ENCODE measurements at regions not wholly inside any gene's neighbourhood (a gene's known extent, or its start where the extent isn't known, plus 50 kb on each side); places are given as distances from the start of the nearest gene placed in this dataset.
"Not testable (repeated sequence)": the region's sequence is repeated elsewhere in the genome, so short reads cannot be mapped to it uniquely, and the experiment has no call there.

DNA sequence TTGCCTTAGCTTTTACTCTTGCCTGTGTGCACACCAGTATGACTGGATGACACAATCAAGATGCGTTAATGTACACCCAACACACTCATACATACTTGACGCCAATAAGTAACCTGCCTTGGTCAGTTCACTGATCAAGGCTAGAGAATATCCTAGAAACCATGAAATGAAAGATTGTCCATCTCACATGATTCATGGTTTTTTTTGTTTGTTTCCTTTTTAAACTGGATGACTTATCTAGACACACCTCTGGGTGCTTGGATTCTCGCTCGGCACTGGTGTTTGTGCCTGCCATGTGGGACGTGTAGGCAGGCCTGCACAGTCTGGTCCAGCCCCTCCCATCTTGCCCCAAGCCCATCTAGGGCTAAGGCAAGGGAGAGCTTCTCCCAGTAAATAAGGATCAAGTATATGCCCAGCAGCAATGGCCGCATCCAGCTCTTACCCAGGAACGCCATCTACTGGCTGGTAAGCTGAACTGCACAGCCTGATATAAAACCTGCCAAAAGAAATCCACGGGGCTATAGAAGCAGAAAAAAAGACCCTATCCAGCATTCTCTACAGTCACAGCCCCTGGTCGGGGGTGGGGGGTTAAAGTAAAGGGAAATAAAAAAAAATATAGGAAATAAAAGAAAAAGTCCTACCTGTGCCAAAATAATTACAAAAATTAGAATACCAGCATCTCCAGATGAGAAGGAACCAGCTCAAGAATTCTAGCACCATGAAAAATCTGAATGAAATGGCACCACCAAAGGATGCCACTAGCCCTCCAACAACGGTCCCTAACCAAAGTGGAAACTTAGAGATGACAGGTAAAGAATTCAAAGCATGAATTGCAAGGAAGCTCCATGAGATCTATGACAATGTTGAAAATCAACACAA is 73.3 kb downstream of the OTOR start:
- H3K9me3 ChIP-seq (ENCODE audit: control insufficient read depth, insufficient read depth, low read length), result no peaks in the 10 kb centered on the region
- no peak overlapping the region for H3K27ac ChIP-seq (ENCODE audit: low read depth, low read length)
- no peaks in the 10 kb centered on the region for H3K27me3 ChIP-seq (ENCODE audit: control insufficient read depth, insufficient read depth, low read length)
- H3K36me3 ChIP-seq (ENCODE audit: control insufficient read depth, insufficient read depth, low read length), result no peaks in the 10 kb centered on the region
- no peaks in the 10 kb centered on the region for H3K4me1 ChIP-seq (ENCODE audit: control insufficient read depth, insufficient read depth, low read length)
- WGBS (ENCODE audit: insufficient coverage), result 82% methylated on average over 3 of the region's 10 CpGs
- no peak for DNase-seq (ENCODE audit: low read depth in 4 of 6, low spot score in 6 of 6)
- no peak overlapping the region for H3K4me3 ChIP-seq (ENCODE audit: low read depth, low read length)

DNA sequence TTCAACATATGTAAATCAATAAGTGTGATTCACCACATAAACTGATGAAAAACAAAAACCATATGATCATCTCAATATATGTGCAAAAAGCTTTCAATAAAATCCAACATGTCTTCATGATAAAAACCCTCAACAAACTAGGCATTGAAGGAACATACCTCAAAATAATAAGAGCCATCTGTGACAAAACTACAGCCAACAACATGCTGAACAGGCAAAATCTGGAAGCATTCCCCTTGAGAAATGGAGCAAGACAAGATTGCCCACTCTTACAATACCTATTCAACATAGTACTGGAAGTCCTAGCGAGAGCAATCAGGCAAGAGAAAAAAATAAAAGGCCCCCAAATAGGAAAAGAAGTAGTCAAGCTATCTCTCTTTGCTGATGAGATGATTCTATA is 76.5 kb downstream of the OTOR start:
- H3K36me3 ChIP-seq (ENCODE audit: control insufficient read depth, insufficient read depth, low read length), result no peaks in the 10 kb centered on the region
- H3K27ac ChIP-seq (ENCODE audit: low read depth, low read length), result no peak overlapping the region
- DNase-seq (ENCODE audit: low read depth in 4 of 6, low spot score in 6 of 6), result no peak
- no CpG with 5 or more reads among the region's 1 CpG for WGBS (ENCODE audit: insufficient coverage)
- no peaks in the 10 kb centered on the region for H3K4me1 ChIP-seq (ENCODE audit: control insufficient read depth, insufficient read depth, low read length)
- no peaks in the 10 kb centered on the region for H3K9me3 ChIP-seq (ENCODE audit: control insufficient read depth, insufficient read depth, low read length)
- H3K4me3 ChIP-seq (ENCODE audit: low read depth, low read length), result no peak overlapping the region
- H3K27me3 ChIP-seq (ENCODE audit: control insufficient read depth, insufficient read depth, low read length), result no peaks in the 10 kb centered on the region

DNA sequence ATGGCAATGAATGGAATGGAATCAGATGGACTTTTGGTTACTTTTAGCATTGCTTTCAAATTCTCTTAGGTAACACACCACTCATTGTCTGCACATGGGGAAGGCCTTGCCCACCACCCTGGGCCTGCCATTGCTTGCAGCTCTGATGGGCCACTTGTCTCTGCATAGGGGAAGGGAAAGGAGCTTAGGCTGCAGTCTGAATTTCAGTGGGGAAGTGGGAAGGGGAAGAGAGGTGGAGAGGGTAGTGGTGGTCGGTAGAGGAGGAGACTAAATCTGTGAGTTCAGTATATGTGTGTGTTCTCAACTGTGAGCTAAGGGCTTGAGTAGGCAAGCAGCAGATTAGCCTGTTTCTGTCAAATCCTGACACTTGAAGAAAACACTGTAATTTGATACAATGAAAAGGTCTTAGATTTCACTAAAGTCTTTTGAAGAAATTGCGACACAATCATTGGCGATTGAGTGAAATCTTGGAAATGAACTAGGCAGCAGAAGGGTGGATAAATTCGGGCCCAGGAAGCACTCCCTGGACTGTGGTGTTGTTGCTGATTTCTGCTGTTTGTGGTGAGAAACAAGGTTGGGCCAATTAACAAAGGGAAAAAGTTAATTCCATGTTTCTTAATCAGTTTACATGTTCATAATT is 80.6 kb downstream of the OTOR start:
- no peak overlapping the region for H3K4me3 ChIP-seq (ENCODE audit: low read depth, low read length)
- H3K36me3 ChIP-seq (ENCODE audit: control insufficient read depth, insufficient read depth, low read length), result no peaks in the 10 kb centered on the region
- H3K27me3 ChIP-seq (ENCODE audit: control insufficient read depth, insufficient read depth, low read length), result no peaks in the 10 kb centered on the region
- H3K27ac ChIP-seq (ENCODE audit: low read depth, low read length), result no peak overlapping the region
- WGBS (ENCODE audit: insufficient coverage), result 87% methylated on average over 4 of the region's 4 CpGs
- H3K4me1 ChIP-seq (ENCODE audit: control insufficient read depth, insufficient read depth, low read length), result no peaks in the 10 kb centered on the region
- no peaks in the 10 kb centered on the region for H3K9me3 ChIP-seq (ENCODE audit: control insufficient read depth, insufficient read depth, low read length)
- no peak for DNase-seq (ENCODE audit: low read depth in 4 of 6, low spot score in 6 of 6)

DNA sequence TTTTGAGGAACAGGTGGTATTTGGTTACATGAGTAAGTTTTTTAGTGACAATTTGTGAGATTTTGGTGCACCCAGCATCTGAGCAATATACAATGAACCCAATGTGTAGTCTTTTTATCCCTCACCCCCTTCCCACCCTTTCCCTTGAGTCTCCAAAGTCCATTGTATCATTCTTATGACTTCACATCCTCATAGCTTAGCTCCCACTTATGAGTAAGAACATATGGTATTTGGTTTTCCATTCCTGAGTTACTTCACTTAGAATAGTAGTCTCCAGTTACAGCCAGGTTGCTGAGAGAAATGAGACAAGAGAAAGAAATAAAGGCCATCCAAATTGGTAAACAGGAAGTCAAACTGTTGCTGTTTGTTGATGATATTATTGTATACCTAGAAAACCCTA is 87.5 kb downstream of the OTOR start:
- H3K27ac ChIP-seq (ENCODE audit: low read depth, low read length); H3K4me1 ChIP-seq (ENCODE audit: control insufficient read depth, insufficient read depth, low read length); H3K27me3 ChIP-seq (ENCODE audit: control insufficient read depth, insufficient read depth, low read length); H3K4me3 ChIP-seq (ENCODE audit: low read depth, low read length); H3K36me3 ChIP-seq (ENCODE audit: control insufficient read depth, insufficient read depth, low read length); DNase-seq (ENCODE audit: low read depth in 4 of 6, low spot score in 6 of 6); H3K9me3 ChIP-seq (ENCODE audit: control insufficient read depth, insufficient read depth, low read length): not testable (repeated sequence)

DNA sequence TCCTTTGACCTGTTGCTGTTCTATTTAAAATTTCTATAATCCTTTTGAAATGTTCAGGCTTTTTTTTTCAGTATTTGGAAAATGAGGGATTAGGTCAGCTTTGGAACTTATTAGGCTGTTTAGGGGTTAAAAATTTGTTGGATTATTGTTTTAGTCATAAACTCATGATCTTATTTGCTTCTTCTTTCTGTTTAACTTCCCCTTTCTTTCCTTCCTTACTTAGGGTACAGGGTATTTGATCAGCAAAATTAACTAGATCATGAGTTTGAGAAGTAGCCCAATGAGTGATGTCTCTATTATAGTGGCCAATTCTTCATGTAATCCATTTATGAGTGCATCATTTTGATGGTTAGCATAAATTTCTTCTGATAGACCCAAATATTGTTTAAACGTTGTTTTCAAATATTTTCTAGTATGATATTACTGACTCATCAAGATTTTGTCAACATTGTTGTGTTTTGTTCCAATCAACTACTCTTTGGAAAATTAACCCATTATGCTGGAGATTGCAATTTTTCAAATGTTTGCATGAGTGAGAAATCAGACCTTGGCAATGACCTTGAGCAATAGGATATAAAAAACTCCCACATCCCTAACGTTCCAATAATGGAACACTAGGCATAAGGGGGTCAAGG is 94.4 kb downstream of the OTOR start:
- DNase-seq (ENCODE audit: low read depth in 4 of 6, low spot score in 6 of 6), result no peak
- Histone ChIP-seq H3K4me1 (ENCODE audit: control insufficient read depth, insufficient read depth, low read length) (no peaks in the 10 kb centered on the region), H3K27me3 (ENCODE audit: control insufficient read depth, insufficient read depth, low read length) (no peaks in the 10 kb centered on the region), H3K4me3 (ENCODE audit: low read depth, low read length) (no peak overlapping the region), H3K9me3 (ENCODE audit: control insufficient read depth, insufficient read depth, low read length) (no peaks in the 10 kb centered on the region), H3K27ac (ENCODE audit: low read depth, low read length) (no peak overlapping the region), H3K36me3 (ENCODE audit: control insufficient read depth, insufficient read depth, low read length) (no peaks in the 10 kb centered on the region)
- WGBS (ENCODE audit: insufficient coverage), result no CpG with 5 or more reads among the region's 2 CpGs

DNA sequence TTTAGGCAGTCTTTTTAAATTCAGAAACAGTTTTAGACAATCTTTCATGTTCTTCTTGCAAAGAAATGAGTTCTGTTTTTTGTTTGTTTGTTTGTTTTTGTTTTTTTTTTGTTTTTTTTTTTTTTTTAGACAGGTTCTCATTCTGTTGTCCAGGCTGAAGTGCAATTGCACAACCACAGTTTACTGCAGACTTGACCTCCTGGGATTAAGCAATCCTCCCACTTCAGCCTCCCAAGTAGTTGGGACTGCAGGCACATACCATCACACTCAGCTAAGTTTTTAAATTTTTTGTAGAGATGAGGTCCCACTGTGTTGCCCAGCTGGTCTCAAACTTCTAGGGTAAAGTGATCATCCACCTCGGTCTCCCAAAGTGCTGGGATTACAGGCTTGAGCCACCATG is 96.2 kb downstream of the OTOR start:
- Histone ChIP-seq H3K4me3 (ENCODE audit: low read depth, low read length) (no peak overlapping the region), H3K9me3 (ENCODE audit: control insufficient read depth, insufficient read depth, low read length) (no peaks in the 10 kb centered on the region), H3K4me1 (ENCODE audit: control insufficient read depth, insufficient read depth, low read length) (no peaks in the 10 kb centered on the region), H3K27me3 (ENCODE audit: control insufficient read depth, insufficient read depth, low read length) (no peaks in the 10 kb centered on the region), H3K27ac (ENCODE audit: low read depth, low read length) (no peak overlapping the region), H3K36me3 (ENCODE audit: control insufficient read depth, insufficient read depth, low read length) (no peaks in the 10 kb centered on the region)
- 100% methylated on average over 1 of the region's 1 CpG for WGBS (ENCODE audit: insufficient coverage)
- no peak for DNase-seq (ENCODE audit: low read depth in 4 of 6, low spot score in 6 of 6)

DNA sequence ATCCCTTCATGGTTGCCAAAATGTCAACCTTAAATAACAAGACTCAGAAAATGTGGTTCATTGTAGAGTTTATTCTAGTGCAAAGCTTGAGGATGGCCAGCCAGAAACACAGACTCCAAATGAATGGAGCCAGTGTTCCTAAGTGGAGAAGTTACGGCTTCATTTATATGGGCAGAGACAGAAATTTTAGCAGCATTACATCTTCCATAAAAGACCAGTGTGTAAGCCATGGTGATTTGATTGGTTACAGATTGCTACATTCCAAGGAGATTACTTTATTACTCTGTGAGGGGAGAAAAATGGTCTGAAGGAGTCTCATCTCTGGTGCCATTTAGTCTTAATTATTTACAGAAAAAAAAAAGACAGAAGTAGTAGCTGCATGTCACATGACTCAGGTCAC is 97.8 kb downstream of the OTOR start:
- Histone ChIP-seq H3K4me1 (ENCODE audit: control insufficient read depth, insufficient read depth, low read length) (no peaks in the 10 kb centered on the region), H3K27me3 (ENCODE audit: control insufficient read depth, insufficient read depth, low read length) (no peaks in the 10 kb centered on the region), H3K27ac (ENCODE audit: low read depth, low read length) (peak overlapping the region; percentile 64), H3K4me3 (ENCODE audit: low read depth, low read length) (no peak overlapping the region), H3K36me3 (ENCODE audit: control insufficient read depth, insufficient read depth, low read length) (no peaks in the 10 kb centered on the region), H3K9me3 (ENCODE audit: control insufficient read depth, insufficient read depth, low read length) (no peaks in the 10 kb centered on the region)
- no CpG with 5 or more reads among the region's 1 CpG for WGBS (ENCODE audit: insufficient coverage)
- peak in 2 of 6 donors; percentile 12 to 66 for DNase-seq (ENCODE audit: low read depth in 4 of 6, low spot score in 6 of 6)

DNA sequence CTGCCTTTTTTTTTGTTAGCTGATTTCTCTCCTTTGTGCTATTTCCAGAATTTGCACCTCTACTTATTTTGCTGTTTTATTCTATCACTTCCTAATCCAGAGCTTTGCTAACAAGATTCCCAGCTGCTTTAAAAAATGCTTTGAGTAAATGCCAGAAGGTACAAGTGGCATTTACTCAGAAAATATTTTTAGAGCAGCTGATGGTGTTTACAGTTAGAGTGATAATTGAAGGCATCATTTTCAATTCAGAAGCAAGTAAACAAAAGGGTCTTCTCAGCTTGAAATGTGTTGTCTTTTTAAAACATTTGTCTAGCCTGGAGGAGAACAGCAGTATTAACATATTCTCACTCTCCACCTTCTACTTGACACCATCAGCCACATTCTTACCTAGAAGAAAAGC is 99.9 kb downstream of the OTOR start:
- Histone ChIP-seq H3K36me3 (ENCODE audit: control insufficient read depth, insufficient read depth, low read length) (no peaks in the 10 kb centered on the region), H3K27ac (ENCODE audit: low read depth, low read length) (no peak overlapping the region), H3K27me3 (ENCODE audit: control insufficient read depth, insufficient read depth, low read length) (no peaks in the 10 kb centered on the region), H3K4me1 (ENCODE audit: control insufficient read depth, insufficient read depth, low read length) (no peaks in the 10 kb centered on the region), H3K4me3 (ENCODE audit: low read depth, low read length) (no peak overlapping the region), H3K9me3 (ENCODE audit: control insufficient read depth, insufficient read depth, low read length) (no peaks in the 10 kb centered on the region)
- peak in 2 of 6 donors; percentile 62 to 71 for DNase-seq (ENCODE audit: low read depth in 4 of 6, low spot score in 6 of 6)

DNA sequence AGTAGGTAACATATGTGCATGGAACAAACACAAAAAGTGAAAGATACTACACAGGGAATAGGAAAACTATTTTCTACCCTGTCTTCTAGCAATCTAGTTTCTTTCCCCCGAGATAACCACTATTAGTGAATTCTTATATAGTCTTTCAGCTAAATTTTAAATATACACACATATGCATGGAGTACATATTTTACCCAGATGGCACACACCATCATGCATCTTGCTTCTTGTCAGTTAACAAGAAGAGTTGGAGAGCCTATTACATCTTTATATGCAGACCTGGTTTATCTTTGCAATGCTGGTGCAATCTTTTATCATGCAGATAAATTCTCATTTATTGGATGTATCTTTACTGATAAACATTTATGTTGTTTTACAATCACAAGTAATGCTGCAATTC is 100.4 kb downstream of the OTOR start:
- Histone ChIP-seq H3K4me3 (ENCODE audit: low read depth, low read length) (no peak overlapping the region), H3K27me3 (ENCODE audit: control insufficient read depth, insufficient read depth, low read length) (no peaks in the 10 kb centered on the region), H3K4me1 (ENCODE audit: control insufficient read depth, insufficient read depth, low read length) (no peaks in the 10 kb centered on the region), H3K27ac (ENCODE audit: low read depth, low read length) (no peak overlapping the region), H3K9me3 (ENCODE audit: control insufficient read depth, insufficient read depth, low read length) (no peaks in the 10 kb centered on the region), H3K36me3 (ENCODE audit: control insufficient read depth, insufficient read depth, low read length) (no peaks in the 10 kb centered on the region)
- no CpG with 5 or more reads among the region's 1 CpG for WGBS (ENCODE audit: insufficient coverage)
- DNase-seq (ENCODE audit: low read depth in 4 of 6, low spot score in 6 of 6), result peak in 2 of 6 donors; percentile 45 to 73

DNA sequence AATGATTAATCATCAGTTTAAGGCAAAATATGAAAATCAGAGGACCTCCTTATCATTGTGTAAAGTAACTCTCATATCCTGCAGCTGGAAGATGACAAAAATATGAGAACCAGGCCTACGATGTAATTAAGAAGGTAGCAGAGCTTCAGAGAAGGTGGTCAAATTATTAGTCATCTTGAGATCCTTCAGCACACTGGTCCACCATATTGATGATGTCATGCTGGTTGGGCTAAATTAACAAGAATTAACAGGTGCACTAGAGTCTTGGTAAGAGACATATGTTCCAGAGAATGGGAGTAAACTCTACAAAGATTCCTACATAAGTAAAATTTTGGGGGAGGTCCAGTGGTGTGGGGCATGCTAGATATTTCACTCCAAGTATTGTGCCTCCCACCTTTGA is 112.8 kb downstream of the OTOR start:
- H3K27me3 ChIP-seq (ENCODE audit: control insufficient read depth, insufficient read depth, low read length), result no peaks in the 10 kb centered on the region
- 100% methylated on average over 1 of the region's 1 CpG for WGBS (ENCODE audit: insufficient coverage)

More for the DNA sequence above, 112.8 kb downstream of the OTOR start:
- no peaks in the 10 kb centered on the region for H3K36me3 ChIP-seq (ENCODE audit: control insufficient read depth, insufficient read depth, low read length)
- H3K4me3 ChIP-seq (ENCODE audit: low read depth, low read length), result no peak overlapping the region
- peaks cover 1% of the 10 kb centered on the region for H3K9me3 ChIP-seq (ENCODE audit: control insufficient read depth, insufficient read depth, low read length)
- no peak overlapping the region for H3K27ac ChIP-seq (ENCODE audit: low read depth, low read length)
- no peak for DNase-seq (ENCODE audit: low read depth in 4 of 6, low spot score in 6 of 6)
- H3K4me1 ChIP-seq (ENCODE audit: control insufficient read depth, insufficient read depth, low read length), result no peaks in the 10 kb centered on the region
